Cardiac septum (tissue), 1 donor: ENCODE measurements at regions not wholly inside any gene's neighbourhood (a gene's known extent, or its start where the extent isn't known, plus 50 kb on each side); places are given as distances from the start of the nearest gene placed in this dataset.
"Not testable (repeated sequence)": the region's sequence is repeated elsewhere in the genome, so short reads cannot be mapped to it uniquely, and the experiment has no call there.

Experiments used
- DNase-seq: peaks from one replicate; pipeline ENCODE4 v3.0.0-alpha.2; 2020; ENCODE audit warnings: low spot score
- intact Hi-C: fragments of 100-400 bp; cut with DNase I; formaldehyde crosslinking; loops from one replicate; pipeline ENCODE4 v1.14.0; 2022
- donor health status: DM: no; HTN: no; CAD: no.

- peak; percentile 74 for DNase-seq
- intact Hi-C loops, result no loop called here
Measured at GRCh38 chr20:19915111-19915798, 101.9 kb upstream of the NAA20 start.

GRCh38 chr20:19916531-19917485 lies 100.4 kb upstream of the NAA20 start:
- peak; percentile 44 for DNase-seq
- intact Hi-C loops, result no loop called here

DNA sequence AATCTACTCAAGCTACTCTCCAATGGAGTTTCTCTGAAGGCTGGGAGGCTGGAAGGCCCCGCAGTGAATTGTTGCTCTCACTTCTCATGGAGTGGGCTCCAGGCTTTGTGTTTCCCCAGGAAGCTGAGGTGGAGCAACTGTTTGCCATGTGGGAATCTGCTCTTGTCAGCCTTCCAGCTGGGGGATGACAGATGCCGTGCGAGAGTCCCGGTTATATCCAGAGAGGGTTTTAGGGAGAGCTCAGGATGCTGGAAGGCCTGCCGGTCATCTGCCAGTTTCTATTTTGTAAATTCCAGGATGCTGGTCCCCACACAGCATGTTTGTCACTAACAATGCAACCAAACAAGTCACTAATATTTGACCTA lies 98.2 kb upstream of the NAA20 start:
- intact Hi-C loops, result no loop called here
- DNase-seq, result no peak

- peak; percentile 44 for DNase-seq
- intact Hi-C loops, result no loop called here
Measured at GRCh38 chr20:19920381-19921138, 96.6 kb upstream of the NAA20 start.

DNA sequence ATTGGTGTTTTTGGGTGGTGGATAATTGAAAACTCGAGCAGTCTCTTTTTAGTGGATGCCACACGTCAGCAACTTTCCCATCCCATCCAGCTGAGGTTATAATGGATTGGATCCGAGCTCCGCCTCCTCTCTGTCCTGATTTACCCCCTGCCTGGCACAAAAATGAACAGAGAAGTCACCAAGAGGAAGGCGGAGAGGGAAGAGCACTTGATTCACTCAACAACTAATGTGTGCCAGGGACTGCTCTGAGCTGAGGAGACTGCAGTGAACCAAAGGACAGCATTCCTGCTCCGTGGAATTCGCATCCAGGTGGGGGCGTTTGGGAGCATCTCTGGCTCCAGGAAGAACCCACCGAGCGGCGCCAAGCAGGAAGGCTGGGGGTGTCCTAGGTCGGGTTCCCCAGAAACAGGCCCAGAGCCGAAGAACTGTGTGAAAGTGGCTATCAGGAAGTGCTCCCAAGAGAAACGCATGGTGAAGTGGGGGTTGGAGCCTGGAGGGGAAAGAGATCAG lies 95.8 kb upstream of the NAA20 start:
- peak; percentile 77 for DNase-seq
- intact Hi-C loops, result no loop called here

DNA sequence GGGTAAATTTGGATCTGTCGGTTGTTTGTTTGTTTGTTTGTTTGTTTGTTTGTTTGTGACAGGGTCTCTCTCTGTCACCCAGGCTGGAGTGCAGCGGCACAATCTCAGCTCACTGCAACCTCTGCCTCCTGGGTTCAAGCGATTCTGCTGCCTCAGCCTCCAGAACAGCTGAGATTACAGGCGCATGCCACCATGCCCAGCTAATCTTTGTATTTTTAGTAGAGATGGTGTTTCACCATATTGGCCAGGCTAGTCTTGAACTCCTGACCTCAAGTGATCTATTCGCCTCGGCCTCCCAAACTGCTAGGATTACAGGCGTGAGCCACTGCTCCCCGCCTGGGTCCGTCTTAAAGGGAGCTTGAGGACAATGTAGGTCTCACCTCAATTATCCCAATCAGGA lies 95.3 kb upstream of the NAA20 start:
- intact Hi-C loops, result not testable (repeated sequence)
- peak; percentile 57 for DNase-seq

GRCh38 chr20:19922716-19923115 lies 94.4 kb upstream of the NAA20 start:
- intact Hi-C loops, result no loop called here

DNA sequence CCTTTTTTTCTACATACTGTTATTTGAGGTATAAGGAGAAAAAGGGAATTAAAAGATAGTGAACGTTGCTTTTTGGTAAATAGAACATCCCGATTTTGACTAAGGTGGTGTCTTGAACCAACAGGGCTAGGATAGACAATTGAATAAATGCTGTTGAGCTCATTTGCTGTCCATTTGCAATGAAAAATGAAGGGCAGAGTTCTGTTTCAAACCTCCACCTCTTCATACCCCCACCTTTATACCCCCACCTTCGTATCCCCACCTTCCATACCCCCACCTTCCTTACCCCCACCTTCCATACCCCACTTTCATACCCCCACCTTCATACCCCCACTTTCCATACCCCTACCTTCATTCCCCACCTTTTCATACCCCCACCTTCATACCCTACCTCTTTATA lies 93.4 kb upstream of the NAA20 start:
- intact Hi-C loops, result no loop called here
- DNase-seq, result no peak

More at GRCh38 chr20:19922716-19923115, 94.4 kb upstream of the NAA20 start:
- peak; percentile 53 for DNase-seq

- intact Hi-C loops, result no loop called here
- DNase-seq, result no peak
Measured at GRCh38 chr20:19924255-19924654, 92.9 kb upstream of the NAA20 start.

DNA sequence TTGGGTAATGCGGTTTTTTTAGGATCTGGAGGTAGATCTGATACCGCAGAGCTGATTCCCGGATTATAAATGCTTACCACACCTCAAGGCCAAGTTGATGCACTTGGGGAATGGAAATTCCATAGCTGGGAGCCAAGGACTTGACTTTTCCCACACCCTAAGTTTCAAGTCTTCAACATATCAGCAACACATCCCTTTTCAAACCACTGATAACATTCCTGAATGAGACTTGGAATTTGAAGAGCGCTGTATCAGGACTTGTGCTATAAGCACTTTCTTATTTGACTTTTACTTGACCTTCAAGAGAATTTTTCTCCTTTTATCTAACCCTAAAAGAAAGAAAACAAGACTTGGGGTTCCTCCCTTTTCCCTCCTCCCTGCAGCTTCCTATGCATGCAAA lies 90.6 kb upstream of the NAA20 start:
- intact Hi-C loops, result no loop called here
- no peak for DNase-seq

GRCh38 chr20:19928328-19929011 lies 88.7 kb upstream of the NAA20 start:
- intact Hi-C loops, result no loop called here
- no peak for DNase-seq

- no peak for DNase-seq
- intact Hi-C loops, result no loop called here
Measured at GRCh38 chr20:19929012-19929360, 88.2 kb upstream of the NAA20 start.

GRCh38 chr20:19929481-19930145 lies 87.5 kb upstream of the NAA20 start:
- no peak for DNase-seq
- intact Hi-C loops, result loop anchor here (10.0 kb wide), 1 partner anchor 115 kb away; no protein-coding TSS in a partner anchor

DNA sequence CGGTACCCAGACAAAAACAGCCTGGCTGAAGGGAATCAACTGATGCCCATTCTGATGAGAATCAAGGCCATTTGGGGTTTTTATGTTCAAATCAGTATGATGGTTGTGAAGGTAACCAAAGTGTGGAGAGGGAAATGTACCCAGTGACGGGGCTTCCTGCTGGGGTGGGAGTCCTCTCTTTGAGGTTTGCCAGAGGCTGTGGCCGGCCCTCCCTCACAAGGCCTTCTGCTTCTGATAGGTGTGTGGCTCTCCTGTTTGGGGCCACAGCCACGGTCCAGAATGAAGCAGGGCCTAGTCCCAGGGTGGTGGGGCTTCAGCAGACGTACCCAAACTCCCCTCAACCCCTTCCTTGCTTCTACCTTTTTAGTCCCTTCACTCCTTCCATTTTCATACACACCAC lies 86.7 kb upstream of the NAA20 start:
- DNase-seq, result no peak
- intact Hi-C loops, result loop anchor here (10.0 kb wide), 1 partner anchor 116 kb away; no protein-coding TSS in a partner anchor

GRCh38 chr20:19932170-19932667 lies 84.9 kb upstream of the NAA20 start:
- DNase-seq, result peak; percentile 80

DNA sequence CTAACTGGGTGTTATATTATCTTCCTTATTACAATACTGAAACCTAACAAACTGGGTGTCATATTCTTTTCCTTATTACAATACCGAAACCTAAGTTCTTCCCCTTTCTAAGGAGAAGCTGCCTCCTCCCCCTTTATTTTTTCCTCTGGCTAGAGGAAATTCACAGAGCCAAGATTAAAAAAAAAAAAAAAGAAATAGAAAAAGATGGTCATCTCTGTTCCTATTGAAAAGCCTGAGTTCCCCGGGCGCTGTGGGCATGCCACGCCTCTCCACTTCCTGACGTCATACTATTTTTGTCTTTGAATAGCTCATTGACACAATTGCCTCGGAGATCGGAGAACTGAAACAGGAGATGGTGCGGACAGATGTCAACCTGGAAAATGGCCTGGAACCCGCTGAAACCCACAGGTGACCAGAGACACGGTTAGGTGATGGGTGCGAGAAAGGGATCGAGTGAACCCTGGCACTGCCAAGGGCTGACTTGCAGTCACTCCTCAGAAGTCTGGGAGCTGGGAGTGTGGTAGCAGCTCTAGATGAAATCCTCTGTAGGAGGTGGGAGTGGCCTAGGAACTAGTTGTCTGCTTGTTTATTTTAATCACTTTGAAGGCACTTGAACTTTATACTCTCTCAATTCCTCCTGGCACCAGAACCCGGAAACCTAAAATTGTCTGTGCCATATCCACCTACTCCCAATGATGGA lies 82.2 kb upstream of the NAA20 start:
- no peak for DNase-seq
- intact Hi-C loops, result loop anchor here (2.0 to 10.0 kb wide), 3 partner anchors 37 to 120 kb away; no protein-coding TSS in a partner anchor

More at GRCh38 chr20:19932170-19932667, 84.9 kb upstream of the NAA20 start:
- intact Hi-C loops, result loop anchor here (10.0 kb wide), 1 partner anchor 117 kb away; no protein-coding TSS in a partner anchor

- no peak for DNase-seq
- intact Hi-C loops, result loop anchor here (2.0 to 10.0 kb wide), 3 partner anchors 36 to 121 kb away; no protein-coding TSS in a partner anchor
Measured at GRCh38 chr20:19935842-19936241, 81.3 kb upstream of the NAA20 start.
